HG03571 (cell line): ENCODE measurements at regions not wholly inside any gene's neighbourhood (a gene's known extent, or its start where the extent isn't known, plus 50 kb on each side); places are given as distances from the start of the nearest gene placed in this dataset.
"Not testable (repeated sequence)": the region's sequence is repeated elsewhere in the genome, so short reads cannot be mapped to it uniquely, and the experiment has no call there.

Source experiments
- ATAC-seq: cut with Tn5 transposase; IDR thresholded peaks from one replicate; pipeline ENCODE4 v1.9.1; 2021; ENCODE audit not compliant: unreplicated experiment

GRCh38 chr3:35849496-35849895 is 210.2 kb downstream of the ARPP21 start:
- no peak for ATAC-seq

- ATAC-seq, result no peak
Observed at GRCh38 chr3:35849963-35850362, 210.6 kb downstream of the ARPP21 start.

DNA sequence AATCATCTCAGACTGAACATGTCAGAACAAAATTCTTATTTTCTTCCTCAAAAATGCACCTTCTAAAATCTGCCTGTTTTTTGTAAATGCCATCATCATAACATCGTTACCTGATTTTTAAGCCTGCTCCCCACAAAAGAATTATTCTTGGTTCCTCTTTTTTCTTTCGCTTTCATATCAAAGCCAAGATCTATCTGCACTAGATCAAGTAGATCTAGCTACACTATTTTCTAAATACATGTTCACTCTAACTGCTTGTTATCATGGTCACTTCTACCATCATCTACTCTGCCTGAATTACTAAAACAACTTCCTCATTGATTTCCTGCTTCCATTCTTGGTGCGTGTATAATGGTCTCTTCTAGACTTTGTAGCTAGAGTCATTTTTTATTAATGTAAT is 217.7 kb downstream of the ARPP21 start:
- no peak for ATAC-seq

GRCh38 chr3:35862057-35862456 is 222.7 kb downstream of the ARPP21 start:
- ATAC-seq, result no peak

- no peak for ATAC-seq
Observed at GRCh38 chr3:35864871-35865270, 225.5 kb downstream of the ARPP21 start.

DNA sequence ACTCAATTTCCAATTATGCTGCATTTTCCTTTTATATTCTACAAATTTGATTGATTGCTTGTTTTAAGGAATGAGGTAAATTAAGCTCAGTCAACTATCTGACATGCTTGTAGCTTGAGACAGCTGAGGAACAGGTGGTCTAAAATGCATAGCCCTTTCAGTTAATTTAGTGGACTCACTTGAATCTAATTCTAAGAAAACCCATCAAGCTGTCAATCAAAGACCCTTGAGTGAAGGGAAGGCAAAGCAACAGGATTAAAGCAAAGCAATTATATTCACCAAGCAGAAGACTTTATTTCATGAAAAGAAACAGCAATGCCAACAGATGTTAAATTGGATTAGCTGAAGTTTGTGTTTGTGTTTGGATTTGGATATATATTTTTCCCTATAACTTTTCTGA is 228.5 kb downstream of the ARPP21 start:
- no peak for ATAC-seq

GRCh38 chr3:35871009-35871408 is 231.7 kb downstream of the ARPP21 start:
- ATAC-seq, result no peak

GRCh38 chr3:35883929-35884328 is 244.6 kb downstream of the ARPP21 start:
- no peak for ATAC-seq

DNA sequence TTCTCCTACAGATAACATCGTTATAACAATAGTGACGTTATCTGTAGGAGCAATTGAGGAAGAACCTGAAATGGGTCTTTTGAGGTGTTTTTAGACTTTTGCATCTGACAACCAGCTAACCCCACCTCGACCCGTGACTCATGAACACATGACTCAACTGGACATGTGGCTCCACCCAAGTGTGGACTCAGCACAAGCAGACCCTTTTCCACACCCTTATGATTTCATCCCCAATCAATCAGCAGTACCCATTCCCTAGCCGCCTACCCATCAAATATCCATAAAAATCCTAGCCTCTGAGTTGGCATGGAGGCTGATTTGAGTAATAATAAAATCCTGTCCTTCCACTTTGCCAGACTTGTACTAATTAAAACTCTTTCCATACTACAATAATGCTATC is 255.4 kb downstream of the ARPP21 start:
- no peak for ATAC-seq

- ATAC-seq, result no peak
Observed at GRCh38 chr3:35899245-35899644, 259.9 kb downstream of the ARPP21 start.

DNA sequence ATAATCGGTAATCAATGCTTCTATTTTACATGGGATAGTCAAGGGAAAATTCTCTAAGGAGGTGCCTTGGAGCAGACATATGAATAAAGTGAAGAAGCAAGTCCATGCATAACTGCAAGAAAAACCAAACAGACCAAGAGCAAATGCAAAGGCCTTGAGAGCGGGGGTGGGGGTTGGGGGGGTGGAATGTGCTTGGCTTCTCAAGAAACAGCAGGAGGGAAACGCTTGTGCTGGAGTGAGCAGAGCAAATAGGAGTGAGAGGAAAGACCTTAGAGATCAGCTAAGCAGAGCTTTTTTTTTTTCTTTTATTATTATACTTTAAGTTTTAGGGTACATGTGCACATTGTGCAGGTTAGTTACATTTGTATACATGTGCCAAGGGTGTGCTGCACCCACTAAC is 260.8 kb downstream of the ARPP21 start:
- no peak for ATAC-seq

GRCh38 chr3:35908366-35909232 is 269.3 kb downstream of the ARPP21 start:
- ATAC-seq, result no peak

DNA sequence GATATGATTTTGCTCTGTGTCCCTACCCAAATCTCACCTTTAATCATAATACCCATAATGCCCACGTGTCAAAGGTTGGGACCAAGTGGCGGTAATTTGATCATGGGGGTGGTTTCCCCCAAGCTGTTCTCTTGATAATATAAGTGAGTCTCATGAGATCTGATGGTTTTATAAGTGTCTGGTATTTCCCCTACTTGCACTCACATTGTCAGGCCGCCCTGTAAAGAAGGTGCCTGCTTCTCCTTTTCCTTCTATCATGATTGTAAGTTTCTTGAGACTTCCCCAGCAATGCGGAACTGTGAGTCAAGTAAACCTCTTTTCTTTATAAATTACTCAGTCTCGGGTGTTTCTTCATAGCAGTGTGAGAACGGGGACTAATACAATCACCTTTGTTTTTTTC is 279.8 kb downstream of the ARPP21 start:
- no peak for ATAC-seq

DNA sequence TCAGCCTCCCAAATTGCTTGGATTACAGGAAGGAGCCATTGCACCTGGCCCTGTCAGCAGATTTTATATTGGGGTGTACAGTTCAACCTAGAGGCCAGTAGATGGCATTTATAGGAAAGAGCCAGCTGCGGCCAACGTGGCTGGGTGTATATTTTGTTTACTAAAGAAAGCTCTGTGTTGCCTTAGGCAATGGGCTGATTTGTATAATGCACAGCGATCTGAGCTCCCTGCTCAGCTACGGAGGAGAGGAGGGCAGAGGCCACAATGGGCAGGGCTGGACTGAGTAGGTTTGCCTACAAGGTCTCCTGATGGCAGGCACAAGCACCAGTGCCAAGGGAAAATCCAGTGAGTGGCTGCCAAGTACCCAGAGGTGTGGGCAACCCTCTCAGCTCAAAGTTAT is 282.4 kb downstream of the ARPP21 start:
- ATAC-seq, result no peak

DNA sequence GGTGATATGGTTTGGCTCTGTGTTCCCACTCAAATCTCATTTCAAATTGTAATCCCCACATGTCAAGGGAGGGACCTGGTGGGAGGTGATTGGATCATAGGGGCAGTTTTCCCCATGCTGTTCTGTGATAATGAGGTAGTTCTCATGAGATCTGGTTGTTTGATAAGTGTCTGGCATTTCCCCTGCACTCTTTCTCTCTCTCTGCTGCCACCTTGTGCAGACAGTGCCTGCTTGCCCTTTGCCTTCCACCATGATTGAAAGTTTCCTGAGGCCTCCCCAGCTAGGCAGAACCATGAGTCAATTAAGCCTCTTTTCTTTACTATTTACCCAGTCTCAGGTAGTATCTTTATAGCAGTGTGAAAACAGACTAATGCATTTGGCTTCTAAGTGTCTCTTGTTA is 284.7 kb downstream of the ARPP21 start:
- ATAC-seq, result not testable (repeated sequence)

GRCh38 chr3:35927441-35927840 is 288.1 kb downstream of the ARPP21 start:
- no peak for ATAC-seq

- no peak for ATAC-seq
Observed at GRCh38 chr3:35929158-35929557, 289.8 kb downstream of the ARPP21 start.

- ATAC-seq, result no peak
Observed at GRCh38 chr3:35931867-35932266, 292.5 kb downstream of the ARPP21 start.

DNA sequence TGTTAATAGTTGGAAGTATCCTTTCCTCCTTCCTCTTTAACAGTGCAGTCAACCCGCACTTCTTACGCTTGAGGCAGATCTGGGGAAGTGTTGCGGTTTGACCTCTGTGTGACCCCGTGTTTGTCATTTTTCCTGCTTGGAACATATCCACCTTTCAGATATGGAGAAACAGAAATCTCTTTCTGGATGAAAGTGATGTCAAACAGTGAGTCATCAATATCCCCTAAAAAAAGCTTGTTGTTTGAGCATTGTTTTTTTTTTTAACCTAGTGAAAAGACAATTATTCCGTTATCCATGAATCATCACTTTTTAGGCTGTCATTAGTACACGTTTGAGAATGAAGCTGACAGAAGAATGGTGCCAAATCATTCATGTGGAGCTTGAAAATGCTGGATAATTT is 293.7 kb downstream of the ARPP21 start:
- ATAC-seq, result no peak

DNA sequence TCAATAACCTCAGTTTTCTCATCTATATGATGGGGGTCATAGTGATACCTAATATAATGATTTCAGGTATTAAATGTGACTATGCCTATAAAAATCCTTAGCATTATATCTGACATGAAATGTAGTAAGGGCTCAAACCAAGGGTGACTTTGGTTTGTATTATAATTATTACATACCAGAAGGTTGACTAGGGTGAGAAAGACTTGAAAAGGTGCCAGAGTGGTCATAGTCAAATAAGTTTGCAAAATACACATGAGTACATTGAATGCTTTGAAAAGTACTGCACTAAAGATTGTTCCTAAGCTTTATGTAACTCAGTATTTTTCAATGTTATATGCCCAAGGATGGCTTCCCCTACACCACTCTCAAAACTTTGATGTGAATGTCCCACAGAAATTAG is 297.2 kb downstream of the ARPP21 start:
- ATAC-seq, result no peak

- ATAC-seq, result no peak
Observed at GRCh38 chr3:35944926-35945710, 305.8 kb downstream of the ARPP21 start.

- no peak for ATAC-seq
Observed at GRCh38 chr3:35946121-35946853, 307.0 kb downstream of the ARPP21 start.
